Esophagus squamous epithelium (tissue), 5 donors: ENCODE measurements at regions not wholly inside any gene's neighbourhood (a gene's known extent, or its start where the extent isn't known, plus 50 kb on each side); places are given as distances from the start of the nearest gene placed in this dataset.
"Not testable (repeated sequence)": the region's sequence is repeated elsewhere in the genome, so short reads cannot be mapped to it uniquely, and the experiment has no call there.

Experiments used
- DNase-seq: peaks from one replicate; lab custom pipeline; 2025; lab: John Stamatoyannopoulos, UW
- H3K27ac ChIP-seq, 4 donors: fragments of 200-600 bp; sonication (generic); one replicate each; pipeline ENCODE4 v1.5.1; 2016 to 2019; ENCODE audit warnings: mild to moderate bottlenecking in 1 of 4
- H3K27me3 ChIP-seq, 4 donors: fragments of 200-600 bp; sonication (generic); 1 replicate in 3 of 4; 2 replicates in 1 of 4; pipeline versions ENCODE4 v1.5.1 to v1.6.0; 2017 to 2021; ENCODE audit warnings: antibody characterized with exemption in 1 of 4
- H3K36me3 ChIP-seq, 3 donors: fragments of 200-600 bp; sonication (generic); one replicate each; pipeline ENCODE4 v1.5.1; 2016 to 2019
- H3K4me1 ChIP-seq, 3 donors: fragments of 200-600 bp; sonication (generic); one replicate each; pipeline ENCODE4 v1.5.1; 2017 to 2019
- H3K4me3 ChIP-seq, 4 donors: fragments of 200-600 bp; sonication (generic); 1 replicate in 3 of 4; 2 replicates in 1 of 4; pipeline ENCODE4 v1.5.1; 2016 to 2019; ENCODE audit warnings: mild to moderate bottlenecking in 2 of 4, moderate library complexity in 1 of 4
- H3K9me3 ChIP-seq, 3 donors: fragments of 200-600 bp; sonication (generic); one replicate each; pipeline ENCODE4 v1.5.1; 2016 to 2019
- POLR2A ChIP-seq, 4 donors: fragments of 450-650 bp; IDR thresholded peaks; one replicate each; pipeline ENCODE4 v1.6.1; 2017; ENCODE audit warnings: antibody characterized with exemption in 4 of 4, mild to moderate bottlenecking in 4 of 4, moderate library complexity in 3 of 4
- WGBS, 2 donors: methylation state at CpG; one replicate each; pipeline ENCODE4 v1.1.5; 2018; 5-methylcytosine and 5-hydroxymethylcytosine counted together
- intact Hi-C: fragments of 100-400 bp; cut with DNase I; formaldehyde crosslinking; loops from one replicate; pipeline ENCODE4 v1.15.0; 2022
- TF ChIP-seq, protein P1 (sequence below), 6 experiments: fragments of 450-650 bp in 4 of 6; fragments of 200-600 bp in 2 of 6; sonication (generic) in 2 of 6; IDR thresholded peaks; one replicate each; pipeline ENCODE4 v1.5.1; 2016 to 2019; ENCODE audit warnings: antibody characterized with exemption in 6 of 6, mild to moderate bottlenecking in 4 of 6, moderate library complexity in 4 of 6
- donor health status: DM: yes; HTN: yes; CAD: no.

DNA sequence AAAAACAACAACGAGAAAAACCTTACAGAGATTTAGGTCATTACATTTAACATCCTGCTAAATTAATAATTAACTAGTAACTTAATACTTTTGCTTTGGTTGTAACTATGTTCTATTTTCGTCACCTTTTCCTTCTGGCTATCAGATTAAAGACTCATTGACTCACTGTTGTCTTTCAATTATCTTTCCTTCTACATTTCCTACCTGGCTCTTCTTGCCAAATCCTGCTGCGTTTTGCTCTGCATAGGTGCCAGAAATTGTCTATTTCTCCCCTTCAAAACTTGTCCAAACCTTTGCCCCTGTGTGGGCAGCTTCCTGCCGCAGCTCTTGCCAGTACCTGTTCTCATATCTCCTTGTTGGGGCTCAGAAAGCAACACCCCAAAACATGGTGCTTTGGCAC is 235.5 kb upstream of the ZNF608 start:
- DNase-seq = no peak
- H3K9me3 ChIP-seq = peaks cover 0 to 14% (median 7%) of the 10 kb centered on the region in 3 donors
- H3K27ac ChIP-seq = no peak overlapping the region
- peaks cover 0 to 26% (median 4%) of the 10 kb centered on the region in 3 donors for H3K4me1 ChIP-seq
- no peak overlapping the region for H3K4me3 ChIP-seq
- no peaks in the 10 kb centered on the region for H3K27me3 ChIP-seq
- WGBS, 2 donors = 30 to 39% methylated on average over 4 of the region's 4 CpGs
- H3K36me3 ChIP-seq = no peaks in the 10 kb centered on the region
- intact Hi-C loops = no loop called here
- TF ChIP-seq, protein P1, sequence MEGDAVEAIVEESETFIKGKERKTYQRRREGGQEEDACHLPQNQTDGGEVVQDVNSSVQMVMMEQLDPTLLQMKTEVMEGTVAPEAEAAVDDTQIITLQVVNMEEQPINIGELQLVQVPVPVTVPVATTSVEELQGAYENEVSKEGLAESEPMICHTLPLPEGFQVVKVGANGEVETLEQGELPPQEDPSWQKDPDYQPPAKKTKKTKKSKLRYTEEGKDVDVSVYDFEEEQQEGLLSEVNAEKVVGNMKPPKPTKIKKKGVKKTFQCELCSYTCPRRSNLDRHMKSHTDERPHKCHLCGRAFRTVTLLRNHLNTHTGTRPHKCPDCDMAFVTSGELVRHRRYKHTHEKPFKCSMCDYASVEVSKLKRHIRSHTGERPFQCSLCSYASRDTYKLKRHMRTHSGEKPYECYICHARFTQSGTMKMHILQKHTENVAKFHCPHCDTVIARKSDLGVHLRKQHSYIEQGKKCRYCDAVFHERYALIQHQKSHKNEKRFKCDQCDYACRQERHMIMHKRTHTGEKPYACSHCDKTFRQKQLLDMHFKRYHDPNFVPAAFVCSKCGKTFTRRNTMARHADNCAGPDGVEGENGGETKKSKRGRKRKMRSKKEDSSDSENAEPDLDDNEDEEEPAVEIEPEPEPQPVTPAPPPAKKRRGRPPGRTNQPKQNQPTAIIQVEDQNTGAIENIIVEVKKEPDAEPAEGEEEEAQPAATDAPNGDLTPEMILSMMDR (IDR thresholded peaks at IDR 0.05) = no peak
- TF ChIP-seq POLR2A (IDR thresholded peaks at IDR 0.05) = no peak

DNA sequence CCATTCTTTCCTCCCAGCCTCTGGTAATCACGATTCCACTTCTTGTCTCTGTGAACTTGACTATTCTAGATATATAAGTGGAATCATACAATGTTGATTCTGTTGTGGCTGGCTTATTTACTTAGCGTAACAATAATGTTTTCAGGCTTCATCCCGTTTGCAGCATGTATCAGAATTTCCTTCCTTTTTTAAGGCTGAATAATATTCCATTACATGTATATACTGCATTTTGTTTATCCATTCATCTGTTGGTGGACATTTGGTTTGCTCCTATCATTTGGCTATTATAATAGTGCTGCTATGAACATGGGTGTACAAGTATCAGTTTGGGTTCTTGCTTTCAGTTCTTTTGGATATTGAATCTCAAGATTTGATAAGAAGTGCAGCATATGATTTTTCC is 239.7 kb upstream of the ZNF608 start:
- peaks cover 0 to 14% (median 7%) of the 10 kb centered on the region in 3 donors for H3K9me3 ChIP-seq
- WGBS, 2 donors = 69 to 86% methylated on average over 3 of the region's 3 CpGs
- H3K4me3 ChIP-seq = no peak overlapping the region
- peaks cover 0 to 6% (median 0%) of the 10 kb centered on the region in 4 donors for H3K27me3 ChIP-seq
- DNase-seq = no peak
- no peaks in the 10 kb centered on the region for H3K36me3 ChIP-seq
- intact Hi-C loops = no loop called here
- TF ChIP-seq POLR2A (IDR thresholded peaks at IDR 0.05) = no peak
- TF ChIP-seq, protein P1 (IDR thresholded peaks at IDR 0.05) = no peak
- H3K4me1 ChIP-seq = peaks cover 0 to 5% (median 0%) of the 10 kb centered on the region in 3 donors
- H3K27ac ChIP-seq = no peak overlapping the region

DNA sequence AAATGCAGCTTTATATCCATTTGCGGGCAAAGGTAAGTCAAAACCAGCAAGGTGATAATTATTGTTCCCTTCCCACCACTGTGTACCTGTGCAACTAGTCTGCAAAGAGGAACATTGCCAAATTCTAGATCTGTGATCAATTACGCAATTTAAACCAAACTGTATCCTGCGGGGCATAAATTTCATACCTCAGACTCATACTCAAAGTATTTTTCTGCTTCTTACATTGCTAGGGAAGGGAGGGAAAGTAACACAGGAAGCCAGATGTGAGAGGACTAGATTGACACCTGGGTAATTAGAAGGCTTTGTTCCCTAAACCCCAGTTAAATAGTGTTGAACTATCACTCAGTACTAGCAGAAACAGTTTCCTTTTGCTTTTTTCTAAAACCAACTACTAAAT is 240.2 kb upstream of the ZNF608 start:
- H3K36me3 ChIP-seq = no peaks in the 10 kb centered on the region
- no peak for DNase-seq
- WGBS, 2 donors = 45 to 55% methylated on average over 3 of the region's 3 CpGs
- intact Hi-C loops = no loop called here
- H3K27me3 ChIP-seq = peaks cover 0 to 6% (median 0%) of the 10 kb centered on the region in 4 donors
- peaks cover 0 to 5% (median 0%) of the 10 kb centered on the region in 3 donors for H3K4me1 ChIP-seq
- peaks cover 0 to 14% (median 7%) of the 10 kb centered on the region in 3 donors for H3K9me3 ChIP-seq
- TF ChIP-seq, protein P1 (IDR thresholded peaks at IDR 0.05) = no peak
- H3K4me3 ChIP-seq = no peak overlapping the region
- H3K27ac ChIP-seq = no peak overlapping the region

DNA sequence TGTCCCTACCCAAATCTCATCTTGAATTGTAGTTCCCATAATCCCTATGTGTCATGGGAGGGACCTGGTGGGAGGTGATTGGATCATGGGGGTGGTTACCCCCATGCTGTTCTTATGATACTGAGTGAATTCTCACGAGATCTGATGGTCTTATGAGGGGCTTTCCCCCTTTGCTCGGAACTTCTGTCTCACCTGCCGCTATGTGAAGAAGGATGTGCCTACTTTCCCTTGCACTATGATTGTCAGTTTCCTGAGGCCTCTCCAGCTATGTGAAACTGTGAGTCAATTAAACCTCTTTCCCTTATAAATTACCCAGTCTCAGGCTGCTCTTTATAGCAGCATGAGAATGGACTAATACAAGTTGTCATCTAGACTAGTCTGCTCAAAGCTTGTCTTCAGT is 241.3 kb upstream of the ZNF608 start:
- 64 to 94% methylated on average over 3 of the region's 3 CpGs for WGBS, 2 donors
- H3K4me1 ChIP-seq, H3K36me3 ChIP-seq, H3K27me3 ChIP-seq, H3K4me3 ChIP-seq, intact Hi-C loops, H3K27ac ChIP-seq, DNase-seq: not testable (repeated sequence)
- H3K9me3 ChIP-seq = peaks cover 0 to 14% (median 7%) of the 10 kb centered on the region in 3 donors

DNA sequence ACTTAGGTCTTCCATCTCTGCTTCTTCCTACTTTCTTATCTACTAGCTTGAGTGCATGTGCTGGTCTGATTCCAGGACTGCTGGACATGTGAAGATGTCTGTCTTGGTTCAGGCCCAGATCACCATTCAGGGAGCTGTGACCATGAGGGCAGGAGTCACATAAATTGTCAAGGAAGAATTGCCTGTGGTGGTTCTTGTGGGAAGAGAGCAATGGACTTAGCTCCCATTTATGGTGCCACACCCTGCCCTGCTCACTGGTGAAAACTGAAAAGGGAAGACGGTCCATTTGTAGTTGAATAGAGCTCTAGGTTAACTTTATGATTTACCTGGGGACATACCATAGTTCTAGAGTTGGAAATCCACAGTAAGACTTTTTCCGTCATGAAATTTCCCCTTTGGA is 244.3 kb upstream of the ZNF608 start:
- WGBS, 2 donors = 90 to 100% methylated on average over 2 of the region's 2 CpGs
- peaks cover 0 to 6% (median 0%) of the 10 kb centered on the region in 4 donors for H3K27me3 ChIP-seq
- no peak overlapping the region for H3K4me3 ChIP-seq
- no peaks in the 10 kb centered on the region for H3K36me3 ChIP-seq
- intact Hi-C loops = no loop called here
- no peak for DNase-seq
- no peak for TF ChIP-seq POLR2A (IDR thresholded peaks at IDR 0.05)
- TF ChIP-seq, protein P1 (IDR thresholded peaks at IDR 0.05) = no peak
- H3K27ac ChIP-seq = no peak overlapping the region
- no peaks in the 10 kb centered on the region for H3K9me3 ChIP-seq
- no peaks in the 10 kb centered on the region for H3K4me1 ChIP-seq

DNA sequence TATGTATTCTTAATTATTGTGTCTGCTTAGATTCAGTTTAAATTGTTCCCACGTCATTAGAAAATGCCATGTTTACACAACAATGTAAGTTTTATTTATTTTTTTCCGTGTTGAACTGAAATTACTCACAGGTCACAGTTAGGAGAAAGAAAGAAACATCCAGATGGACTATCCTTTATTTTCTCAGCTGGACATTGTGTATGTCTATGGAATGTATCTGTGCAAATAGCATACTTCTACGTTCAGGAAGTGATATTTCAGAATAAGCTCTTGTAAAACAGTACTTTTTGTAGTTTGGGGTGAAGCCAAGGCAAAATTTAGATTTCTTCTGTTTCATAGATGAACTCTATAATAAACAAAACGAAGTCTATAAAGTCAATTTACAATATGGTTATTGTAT is 249.0 kb upstream of the ZNF608 start:
- Histone ChIP-seq H3K36me3 (no peaks in the 10 kb centered on the region), H3K27me3 (no peaks in the 10 kb centered on the region), H3K4me1 (no peaks in the 10 kb centered on the region), H3K9me3 (no peaks in the 10 kb centered on the region), H3K4me3 (no peak overlapping the region), H3K27ac (no peak overlapping the region)
- DNase-seq = no peak
- intact Hi-C loops = no loop called here
- TF ChIP-seq POLR2A (IDR thresholded peaks at IDR 0.05) = no peak
- TF ChIP-seq, protein P1 (IDR thresholded peaks at IDR 0.05) = no peak
- 75 to 82% methylated on average over 4 of the region's 4 CpGs for WGBS, 2 donors
